ENCODE measurements at regions not wholly inside any gene's neighbourhood (a gene's known extent, or its start where the extent isn't known, plus 50 kb on each side); places are given as distances from the start of the nearest gene placed in this dataset.

DNA sequence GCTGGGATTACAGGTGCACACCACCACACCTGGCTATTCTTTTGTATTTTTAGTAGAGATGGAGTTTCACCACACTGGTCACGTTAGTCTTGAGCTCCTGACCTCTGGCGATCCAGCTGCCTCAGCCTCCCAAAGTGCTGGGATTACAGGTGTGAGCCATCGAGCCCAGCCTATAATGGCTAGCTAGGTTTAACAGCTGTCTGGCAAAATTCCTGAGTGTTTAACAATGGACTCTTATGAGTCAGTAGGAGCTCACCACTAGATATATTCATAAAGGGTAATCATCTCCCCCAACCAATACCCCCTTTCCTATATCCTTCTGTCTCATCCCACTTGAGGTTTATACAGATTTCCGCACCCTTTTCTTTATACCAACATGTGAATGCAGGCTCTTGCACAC lies 91.5 kb upstream of the CDH13 start (continued):
- TF ChIP-seq CBX8 (IDR thresholded peaks at IDR 0.05; ENCODE audit: borderline replicate concordance, low read depth, low read length) (no peak), GABPA (IDR thresholded peaks at IDR 0.05; ENCODE audit: borderline replicate concordance, insufficient read depth, low read length) (no peak)

Measured in H1 (cell line).